Transverse colon (tissue), 4 donors: ENCODE measurements at regions not wholly inside any gene's neighbourhood (a gene's known extent, or its start where the extent isn't known, plus 50 kb on each side); places are given as distances from the start of the nearest gene placed in this dataset.

Source experiments
- CTCF ChIP-seq, 5 experiments: fragments of 200-600 bp in 3 of 5; fragments of 450-650 bp in 2 of 5; sonication (generic) in 3 of 5; IDR thresholded peaks; 1 replicate in 2 of 5; 2 replicates in 3 of 5; pipeline ENCODE4 v1.5.1; 2016 to 2017; ENCODE audit warnings: antibody characterized with exemption in 5 of 5, inconsistent platforms in 3 of 5, mild to moderate bottlenecking in 2 of 5, moderate library complexity in 1 of 5
- POLR2A ChIP-seq: fragments of 450-650 bp; IDR thresholded peaks from one replicate; pipeline ENCODE4 v1.6.1; 2016; ENCODE audit warnings: antibody characterized with exemption, mild to moderate bottlenecking, moderate library complexity
- POLR2AphosphoS5 ChIP-seq, 3 donors: sonication (generic); formaldehyde crosslinking; IDR thresholded peaks; one replicate each; pipeline ENCODE4 v1.6.1; 2016; ENCODE audit warnings: antibody characterized with exemption in 3 of 3

DNA sequence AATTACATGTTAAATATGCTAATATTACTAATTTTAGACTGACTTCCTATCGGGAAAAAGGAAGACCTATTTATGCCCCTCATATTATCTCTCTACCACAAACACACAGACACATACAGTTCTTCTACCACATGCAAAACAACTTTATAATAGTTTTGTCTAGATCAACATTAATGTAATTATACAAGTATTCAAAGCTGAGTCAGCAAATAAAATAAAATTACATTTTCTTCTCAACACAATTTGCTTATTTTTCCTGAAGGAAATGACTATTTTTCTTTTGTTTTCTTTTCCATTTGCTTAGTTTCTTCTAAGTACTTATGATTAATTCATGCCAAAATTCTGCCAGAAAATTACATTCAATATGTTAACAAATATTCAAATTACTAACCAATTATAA is 654.2 kb downstream of the AMY1C start:
- TF ChIP-seq CTCF (IDR thresholded peaks at IDR 0.05): no peak
- TF ChIP-seq POLR2AphosphoS5 (IDR thresholded peaks at IDR 0.05): no peak
- no peak for TF ChIP-seq POLR2A
